ENCODE measurements at regions not wholly inside any gene's neighbourhood (a gene's known extent, or its start where the extent isn't known, plus 50 kb on each side); places are given as distances from the start of the nearest gene placed in this dataset.
"Not testable (repeated sequence)": the region's sequence is repeated elsewhere in the genome, so short reads cannot be mapped to it uniquely, and the experiment has no call there.

GRCh38 chr7:125299003-125299765, 369.6 kb upstream of the POT1 start:
- TF ChIP-seq CTCF (IDR thresholded peaks at IDR 0.05; ENCODE audit: control extremely low read depth, extremely low read depth), result no peak
- no peak for DNase-seq
- Histone ChIP-seq H3K9me3 (ENCODE audit: control insufficient read depth in 4 of 4, insufficient read depth in 3 of 4, low read length in 3 of 4) (peaks cover 0 to 8% (median 0%) of the 10 kb centered on the region in 4 donors), H3K27ac (ENCODE audit: low read depth in 1 of 2, low read length in 1 of 2) (no peak overlapping the region), H3K4me3 (no peak overlapping the region), H3K4me1 (ENCODE audit: control insufficient read depth in 5 of 5, insufficient read depth in 5 of 5, low read length in 5 of 5) (no peaks in the 10 kb centered on the region), H3K27me3 (ENCODE audit: control insufficient read depth in 3 of 3, insufficient read depth in 3 of 3, low read length in 2 of 3) (no peaks in the 10 kb centered on the region), H3K36me3 (ENCODE audit: control insufficient read depth in 4 of 4, insufficient read depth in 4 of 4, low read length in 4 of 4) (no peaks in the 10 kb centered on the region), H3K9ac (ENCODE audit: insufficient read depth in 1 of 2, low read length in 2 of 2) (no peak overlapping the region)
- no peak for ATAC-seq (ENCODE audit: insufficient read depth, low FRiP score)
- 89 to 93% methylated on average over 18 of the region's 18 CpGs for WGBS, 2 donors

- ATAC-seq (ENCODE audit: insufficient read depth, low FRiP score) (no peak), DNase-seq (no peak)
- 54 to 75% methylated on average over 2 of the region's 2 CpGs for WGBS, 2 donors
- no peak overlapping the region for H3K9ac ChIP-seq (ENCODE audit: insufficient read depth in 1 of 2, low read length in 2 of 2)
- no peak overlapping the region for H3K27ac ChIP-seq (ENCODE audit: low read depth in 1 of 2, low read length in 1 of 2)
- no peaks in the 10 kb centered on the region for H3K27me3 ChIP-seq (ENCODE audit: control insufficient read depth in 3 of 3, insufficient read depth in 3 of 3, low read length in 2 of 3)
- H3K4me3 ChIP-seq, result no peak overlapping the region
- TF ChIP-seq CTCF (IDR thresholded peaks at IDR 0.05; ENCODE audit: control extremely low read depth, extremely low read depth), result no peak
- H3K9me3 ChIP-seq (ENCODE audit: control insufficient read depth in 4 of 4, insufficient read depth in 3 of 4, low read length in 3 of 4), result peaks cover 0 to under 1% (median 0%) of the 10 kb centered on the region in 4 donors
- H3K4me1 ChIP-seq (ENCODE audit: control insufficient read depth in 5 of 5, insufficient read depth in 5 of 5, low read length in 5 of 5), result no peaks in the 10 kb centered on the region
- no peaks in the 10 kb centered on the region for H3K36me3 ChIP-seq (ENCODE audit: control insufficient read depth in 4 of 4, insufficient read depth in 4 of 4, low read length in 4 of 4)
Observed at GRCh38 chr7:125279961-125280360, 350.3 kb upstream of the POT1 start.

GRCh38 chr7:125278318-125278717, 348.7 kb upstream of the POT1 start:
- H3K27ac ChIP-seq (ENCODE audit: low read depth in 1 of 2, low read length in 1 of 2), result no peak overlapping the region
- H3K4me1 ChIP-seq (ENCODE audit: control insufficient read depth in 5 of 5, insufficient read depth in 5 of 5, low read length in 5 of 5), result no peaks in the 10 kb centered on the region
- no peaks in the 10 kb centered on the region for H3K36me3 ChIP-seq (ENCODE audit: control insufficient read depth in 4 of 4, insufficient read depth in 4 of 4, low read length in 4 of 4)
- peaks cover 0 to 2% (median 0%) of the 10 kb centered on the region in 4 donors for H3K9me3 ChIP-seq (ENCODE audit: control insufficient read depth in 4 of 4, insufficient read depth in 3 of 4, low read length in 3 of 4)
- no peak for ATAC-seq (ENCODE audit: insufficient read depth, low FRiP score)
- H3K9ac ChIP-seq (ENCODE audit: insufficient read depth in 1 of 2, low read length in 2 of 2), result no peak overlapping the region
- TF ChIP-seq CTCF (IDR thresholded peaks at IDR 0.05; ENCODE audit: control extremely low read depth, extremely low read depth), result no peak
- no peak for DNase-seq
- WGBS, 2 donors, result 55 to 63% methylated on average over 1 of the region's 1 CpG
- H3K27me3 ChIP-seq (ENCODE audit: control insufficient read depth in 3 of 3, insufficient read depth in 3 of 3, low read length in 2 of 3), result no peaks in the 10 kb centered on the region
- no peak overlapping the region for H3K4me3 ChIP-seq

- not testable (repeated sequence) for DNase-seq; H3K9ac ChIP-seq (ENCODE audit: insufficient read depth in 1 of 2, low read length in 2 of 2); H3K27ac ChIP-seq (ENCODE audit: low read depth in 1 of 2, low read length in 1 of 2); H3K4me3 ChIP-seq; ATAC-seq (ENCODE audit: insufficient read depth, low FRiP score); H3K36me3 ChIP-seq (ENCODE audit: control insufficient read depth in 4 of 4, insufficient read depth in 4 of 4, low read length in 4 of 4); H3K9me3 ChIP-seq (ENCODE audit: control insufficient read depth in 4 of 4, insufficient read depth in 3 of 4, low read length in 3 of 4); H3K27me3 ChIP-seq (ENCODE audit: control insufficient read depth in 3 of 3, insufficient read depth in 3 of 3, low read length in 2 of 3); H3K4me1 ChIP-seq (ENCODE audit: control insufficient read depth in 5 of 5, insufficient read depth in 5 of 5, low read length in 5 of 5)
- 94 to 96% methylated on average over 6 of the region's 6 CpGs for WGBS, 2 donors
Observed at GRCh38 chr7:125274742-125275141, 345.1 kb upstream of the POT1 start.

- H3K9ac ChIP-seq (ENCODE audit: insufficient read depth in 1 of 2, low read length in 2 of 2); H3K27ac ChIP-seq (ENCODE audit: low read depth in 1 of 2, low read length in 1 of 2); H3K9me3 ChIP-seq (ENCODE audit: control insufficient read depth in 4 of 4, insufficient read depth in 3 of 4, low read length in 3 of 4); ATAC-seq (ENCODE audit: insufficient read depth, low FRiP score); DNase-seq; H3K4me1 ChIP-seq (ENCODE audit: control insufficient read depth in 5 of 5, insufficient read depth in 5 of 5, low read length in 5 of 5); H3K36me3 ChIP-seq (ENCODE audit: control insufficient read depth in 4 of 4, insufficient read depth in 4 of 4, low read length in 4 of 4); H3K27me3 ChIP-seq (ENCODE audit: control insufficient read depth in 3 of 3, insufficient read depth in 3 of 3, low read length in 2 of 3); H3K4me3 ChIP-seq: not testable (repeated sequence)
- WGBS, 2 donors, result 94 to 95% methylated on average over 13 of the region's 13 CpGs
Observed at GRCh38 chr7:125264174-125264856, 334.7 kb upstream of the POT1 start.

DNA sequence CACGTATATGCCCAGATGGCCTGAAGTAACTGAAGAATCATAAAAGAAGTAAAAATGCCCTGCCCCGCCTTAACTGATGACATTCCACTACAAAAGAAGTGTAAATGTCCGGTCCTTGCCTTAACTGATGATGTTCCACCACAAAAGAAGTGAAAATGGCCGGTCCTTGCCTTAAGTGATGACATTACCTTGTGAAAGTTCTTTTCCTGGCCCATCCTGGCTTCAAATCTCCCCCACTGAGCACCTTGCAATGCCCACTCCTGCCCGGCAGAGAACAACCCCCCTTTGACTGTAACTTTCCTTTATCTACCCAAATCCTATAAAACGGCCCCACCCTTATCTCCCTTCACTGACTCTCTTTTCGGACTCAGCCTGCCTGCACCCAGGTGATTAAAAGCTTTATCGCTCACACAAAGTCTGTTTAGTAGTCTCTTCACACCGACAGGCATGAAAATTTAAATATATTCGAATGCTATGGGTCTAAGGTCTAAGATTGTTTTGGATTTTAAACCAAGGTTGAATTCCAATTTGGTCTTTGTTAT, 329.3 kb upstream of the POT1 start:
- peaks cover 0 to 22% (median 0%) of the 10 kb centered on the region in 5 donors for H3K4me1 ChIP-seq (ENCODE audit: control insufficient read depth in 5 of 5, insufficient read depth in 5 of 5, low read length in 5 of 5)
- H3K36me3 ChIP-seq (ENCODE audit: control insufficient read depth in 4 of 4, insufficient read depth in 4 of 4, low read length in 4 of 4); H3K27ac ChIP-seq (ENCODE audit: low read depth in 1 of 2, low read length in 1 of 2); H3K4me3 ChIP-seq; DNase-seq; H3K9me3 ChIP-seq (ENCODE audit: control insufficient read depth in 4 of 4, insufficient read depth in 3 of 4, low read length in 3 of 4); H3K27me3 ChIP-seq (ENCODE audit: control insufficient read depth in 3 of 3, insufficient read depth in 3 of 3, low read length in 2 of 3); ATAC-seq (ENCODE audit: insufficient read depth, low FRiP score); H3K9ac ChIP-seq (ENCODE audit: insufficient read depth in 1 of 2, low read length in 2 of 2): not testable (repeated sequence)
- WGBS, 2 donors, result 84 to 87% methylated on average over 10 of the region's 10 CpGs

All from lung (tissue), 11 donors.